HCT116 (cell line): ENCODE measurements at regions not wholly inside any gene's neighbourhood (a gene's known extent, or its start where the extent isn't known, plus 50 kb on each side); places are given as distances from the start of the nearest gene placed in this dataset.

Experiments
- TCF7L2 ChIP-seq: IDR thresholded peaks from 2 replicates; pipeline ENCODE4 v1.7.0; 2011; ENCODE audit warnings: borderline replicate concordance, inconsistent platforms; ENCODE audit not compliant: insufficient read depth, insufficient read length; ENCODE audit errors: extremely low read depth
- TF ChIP-seq, protein P1 (sequence below), 3 experiments: fragments of 200-600 bp in 1 of 3; sonication (generic) in 1 of 3; IDR thresholded peaks in 2 of 3; conservative IDR thresholded peaks in 1 of 3; 2 replicates each; pipeline ENCODE4 v1.5.1; 2012 to 2017; ENCODE audit warnings: low read depth in 2 of 3, low read length in 2 of 3, antibody characterized with exemption in 1 of 3, borderline replicate concordance in 1 of 3, control low read depth in 1 of 3, mild to moderate bottlenecking in 1 of 3, mixed read lengths in 1 of 3, mixed run types in 1 of 3, moderate library complexity in 1 of 3; ENCODE audit not compliant: insufficient read depth in 1 of 3

GRCh38 chr1:162977944-162978568 is 91.1 kb upstream of the RGS4 start:
- TF ChIP-seq, protein P1, sequence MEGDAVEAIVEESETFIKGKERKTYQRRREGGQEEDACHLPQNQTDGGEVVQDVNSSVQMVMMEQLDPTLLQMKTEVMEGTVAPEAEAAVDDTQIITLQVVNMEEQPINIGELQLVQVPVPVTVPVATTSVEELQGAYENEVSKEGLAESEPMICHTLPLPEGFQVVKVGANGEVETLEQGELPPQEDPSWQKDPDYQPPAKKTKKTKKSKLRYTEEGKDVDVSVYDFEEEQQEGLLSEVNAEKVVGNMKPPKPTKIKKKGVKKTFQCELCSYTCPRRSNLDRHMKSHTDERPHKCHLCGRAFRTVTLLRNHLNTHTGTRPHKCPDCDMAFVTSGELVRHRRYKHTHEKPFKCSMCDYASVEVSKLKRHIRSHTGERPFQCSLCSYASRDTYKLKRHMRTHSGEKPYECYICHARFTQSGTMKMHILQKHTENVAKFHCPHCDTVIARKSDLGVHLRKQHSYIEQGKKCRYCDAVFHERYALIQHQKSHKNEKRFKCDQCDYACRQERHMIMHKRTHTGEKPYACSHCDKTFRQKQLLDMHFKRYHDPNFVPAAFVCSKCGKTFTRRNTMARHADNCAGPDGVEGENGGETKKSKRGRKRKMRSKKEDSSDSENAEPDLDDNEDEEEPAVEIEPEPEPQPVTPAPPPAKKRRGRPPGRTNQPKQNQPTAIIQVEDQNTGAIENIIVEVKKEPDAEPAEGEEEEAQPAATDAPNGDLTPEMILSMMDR (IDR thresholded peaks at IDR 0.05 in 2 of 3, conservative IDR thresholded peaks at IDR 0.05 in 1 of 3; ENCODE audit: borderline replicate concordance in 1 of 3, insufficient read depth in 1 of 3, low read depth in 2 of 3, low read length in 2 of 3): no peak
- no peak for TF ChIP-seq TCF7L2
